ENCODE measurements at regions not wholly inside any gene's neighbourhood (a gene's known extent, or its start where the extent isn't known, plus 50 kb on each side); places are given as distances from the start of the nearest gene placed in this dataset.

GRCh38 chr2:2633017-2633416 is 301.9 kb upstream of the MYT1L start:
- no peak for TF ChIP-seq ZNF274 (IDR thresholded peaks at IDR 0.05; ENCODE audit: low read depth, low read length)
- TF ChIP-seq MAX (IDR thresholded peaks at IDR 0.05): no peak
- TF ChIP-seq REST (IDR thresholded peaks at IDR 0.05; ENCODE audit: low read depth): no peak
- TF ChIP-seq EZH2 (IDR thresholded peaks at IDR 0.05): no peak
- no peak for TF ChIP-seq POLR2A (IDR thresholded peaks at IDR 0.05; ENCODE audit: borderline replicate concordance, extremely low read depth, insufficient read depth, insufficient read length)
- no peak for TF ChIP-seq CTCF (IDR thresholded peaks at IDR 0.05 in 2 of 3, conservative IDR thresholded peaks at IDR 0.05 in 1 of 3; ENCODE audit: borderline replicate concordance in 1 of 3, insufficient read depth in 1 of 3, low read depth in 2 of 3, low read length in 2 of 3)
- no peak for TF ChIP-seq SIN3A (IDR thresholded peaks at IDR 0.05; ENCODE audit: low read depth)
- TF ChIP-seq TCF7L2 (IDR thresholded peaks at IDR 0.05; ENCODE audit: borderline replicate concordance, extremely low read depth, insufficient read depth, insufficient read length): no peak
- TF ChIP-seq EGR1 (IDR thresholded peaks at IDR 0.05; ENCODE audit: low read depth): no peak
- no peak for TF ChIP-seq RAD21 (IDR thresholded peaks at IDR 0.05; ENCODE audit: low read depth)

Data from HCT116 (cell line).